ENCODE measurements at regions not wholly inside any gene's neighbourhood (a gene's known extent, or its start where the extent isn't known, plus 50 kb on each side); places are given as distances from the start of the nearest gene placed in this dataset.

- DNase-seq: no peak
Measured at GRCh38 chr19:32231691-32232090, 113.7 kb upstream of the ZNF507 start.

GRCh38 chr19:32232449-32232848, 113.0 kb upstream of the ZNF507 start:
- DNase-seq: no peak

GRCh38 chr19:32233091-32233490, 112.3 kb upstream of the ZNF507 start:
- no peak for DNase-seq

- DNase-seq: no peak
Measured at GRCh38 chr19:32233885-32234284, 111.5 kb upstream of the ZNF507 start.

- DNase-seq: no peak
Measured at GRCh38 chr19:32234663-32235217, 110.7 kb upstream of the ZNF507 start.

- DNase-seq: no peak
Measured at GRCh38 chr19:32238076-32238475, 107.3 kb upstream of the ZNF507 start.

GRCh38 chr19:32240316-32240715, 105.1 kb upstream of the ZNF507 start:
- no peak for DNase-seq

- DNase-seq: no peak
Measured at GRCh38 chr19:32241306-32241705, 104.1 kb upstream of the ZNF507 start.

- DNase-seq: no peak
Measured at GRCh38 chr19:32241932-32242710, 103.3 kb upstream of the ZNF507 start.

GRCh38 chr19:32246006-32246405, 99.4 kb upstream of the ZNF507 start:
- no peak for DNase-seq

GRCh38 chr19:32251634-32252332, 93.6 kb upstream of the ZNF507 start:
- no peak for DNase-seq

GRCh38 chr19:32252333-32252669, 93.1 kb upstream of the ZNF507 start:
- no peak for DNase-seq

GRCh38 chr19:32253683-32254508, 91.5 kb upstream of the ZNF507 start:
- DNase-seq: no peak

- DNase-seq: no peak
Measured at GRCh38 chr19:32254509-32254890, 90.9 kb upstream of the ZNF507 start.

- no peak for DNase-seq
Measured at GRCh38 chr19:32255536-32256295, 89.7 kb upstream of the ZNF507 start.

GRCh38 chr19:32256341-32256975, 89.0 kb upstream of the ZNF507 start:
- DNase-seq: no peak

GRCh38 chr19:32257326-32258073, 87.9 kb upstream of the ZNF507 start:
- no peak for DNase-seq

GRCh38 chr19:32258167-32258566, 87.2 kb upstream of the ZNF507 start:
- no peak for DNase-seq

- no peak for DNase-seq
Measured at GRCh38 chr19:32264568-32264967, 80.8 kb upstream of the ZNF507 start.

GRCh38 chr19:32265995-32266394, 79.4 kb upstream of the ZNF507 start:
- DNase-seq: no peak

- no peak for DNase-seq
Measured at GRCh38 chr19:32266460-32266859, 79.0 kb upstream of the ZNF507 start.
